ENCODE measurements at regions not wholly inside any gene's neighbourhood (a gene's known extent, or its start where the extent isn't known, plus 50 kb on each side); places are given as distances from the start of the nearest gene placed in this dataset.
A peak's percentile ranks its signal among the peaks of the same experiment; 100 is the strongest.
"Not testable (repeated sequence)": the region's sequence is repeated elsewhere in the genome, so short reads cannot be mapped to it uniquely, and the experiment has no call there.

GRCh38 chrX:55142206-55142918 lies 53.5 kb downstream of the PAGE2 start:
- DNase-seq (ENCODE audit: extremely low read depth, low read depth, low spot score) = no peak

GRCh38 chrX:55142919-55143310 lies 54.1 kb downstream of the PAGE2 start:
- no peak for DNase-seq (ENCODE audit: extremely low read depth, low read depth, low spot score)

- DNase-seq (ENCODE audit: extremely low read depth, low read depth, low spot score) = no peak
Observed at GRCh38 chrX:55143621-55144020, 54.8 kb downstream of the PAGE2 start.

GRCh38 chrX:55144697-55145096 lies 55.9 kb downstream of the PAGE2 start:
- DNase-seq (ENCODE audit: extremely low read depth, low read depth, low spot score) = no peak

- no peak for DNase-seq (ENCODE audit: extremely low read depth, low read depth, low spot score)
Observed at GRCh38 chrX:55149242-55149641, 60.4 kb downstream of the PAGE2 start.

- no peak for DNase-seq (ENCODE audit: extremely low read depth, low read depth, low spot score)
Observed at GRCh38 chrX:55151199-55151598, 62.4 kb downstream of the PAGE2 start.

GRCh38 chrX:55159551-55159950 lies 60.6 kb upstream of the PAGE5 start:
- DNase-seq (ENCODE audit: extremely low read depth, low read depth, low spot score) = no peak

- DNase-seq (ENCODE audit: extremely low read depth, low read depth, low spot score) = peak; percentile 22
Observed at GRCh38 chrX:55160685-55161552, 59.2 kb upstream of the PAGE5 start.

- DNase-seq (ENCODE audit: extremely low read depth, low read depth, low spot score) = no peak
Observed at GRCh38 chrX:55161581-55161980, 58.6 kb upstream of the PAGE5 start.

- DNase-seq (ENCODE audit: extremely low read depth, low read depth, low spot score) = no peak
Observed at GRCh38 chrX:55163171-55163570, 57.0 kb upstream of the PAGE5 start.

GRCh38 chrX:55165026-55165425 lies 55.1 kb upstream of the PAGE5 start:
- DNase-seq (ENCODE audit: extremely low read depth, low read depth, low spot score) = not testable (repeated sequence)

- DNase-seq (ENCODE audit: extremely low read depth, low read depth, low spot score) = no peak
Observed at GRCh38 chrX:55167124-55167803, 52.9 kb upstream of the PAGE5 start.

- DNase-seq (ENCODE audit: extremely low read depth, low read depth, low spot score) = no peak
Observed at GRCh38 chrX:55167901-55168300, 52.2 kb upstream of the PAGE5 start.

GRCh38 chrX:55169782-55170181 lies 50.4 kb upstream of the PAGE5 start:
- no peak for DNase-seq (ENCODE audit: extremely low read depth, low read depth, low spot score)

Measured in glomerular endothelial cell (primary cell).